ENCODE measurements at regions not wholly inside any gene's neighbourhood (a gene's known extent, or its start where the extent isn't known, plus 50 kb on each side); places are given as distances from the start of the nearest gene placed in this dataset.
"Not testable (repeated sequence)": the region's sequence is repeated elsewhere in the genome, so short reads cannot be mapped to it uniquely, and the experiment has no call there.

- no peak for DNase-seq
These were observed 130.7 kb upstream of the SGCG start for GRCh38 chr13:23050126-23050525.

GRCh38 chr13:23053711-23054110 lies 127.1 kb upstream of the SGCG start:
- DNase-seq = not testable (repeated sequence)

DNA sequence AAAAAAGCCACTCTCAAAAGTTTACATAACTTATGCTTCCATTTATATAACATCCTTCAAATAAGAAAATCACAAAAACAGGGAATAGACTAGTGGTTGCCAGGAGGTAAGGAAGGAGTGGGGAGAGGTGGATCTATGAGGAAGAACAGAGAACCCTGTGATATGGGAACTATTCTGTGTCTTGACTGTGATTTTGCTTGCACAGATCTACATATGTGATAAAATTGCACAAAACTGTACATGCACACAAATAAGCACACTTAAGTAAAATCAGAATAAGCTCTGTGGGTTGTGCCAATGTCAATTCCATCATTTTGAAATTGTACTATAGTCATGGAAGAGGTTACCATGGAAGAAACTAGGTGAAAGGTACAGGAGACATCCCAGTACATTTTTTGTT lies 121.6 kb upstream of the SGCG start:
- DNase-seq = no peak

GRCh38 chr13:23060959-23061358 lies 119.8 kb upstream of the SGCG start:
- DNase-seq = no peak

- DNase-seq = no peak
These were observed 113.7 kb upstream of the SGCG start for GRCh38 chr13:23067129-23067528.

DNA sequence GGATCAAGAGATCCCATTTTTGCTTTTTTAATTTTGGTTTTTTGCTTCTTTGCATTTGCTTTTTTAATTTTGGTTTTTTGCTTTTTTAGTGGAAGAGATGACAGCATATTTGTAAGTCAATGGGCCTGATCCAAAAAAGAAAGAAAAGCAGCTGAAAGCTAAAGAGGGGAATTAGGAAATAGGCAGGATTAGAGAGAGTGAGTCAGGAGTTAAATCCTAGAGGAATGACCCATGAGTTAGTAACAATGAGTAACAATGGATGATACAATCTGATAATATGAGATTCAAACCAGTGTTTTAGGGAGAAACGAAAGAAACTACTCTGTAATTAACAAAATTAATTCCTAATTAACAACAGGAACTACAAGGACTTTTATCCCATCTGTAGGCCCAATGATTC lies 111.2 kb upstream of the SGCG start:
- no peak for DNase-seq

- no peak for DNase-seq
These were observed 106.5 kb upstream of the SGCG start for GRCh38 chr13:23074075-23074828.

DNA sequence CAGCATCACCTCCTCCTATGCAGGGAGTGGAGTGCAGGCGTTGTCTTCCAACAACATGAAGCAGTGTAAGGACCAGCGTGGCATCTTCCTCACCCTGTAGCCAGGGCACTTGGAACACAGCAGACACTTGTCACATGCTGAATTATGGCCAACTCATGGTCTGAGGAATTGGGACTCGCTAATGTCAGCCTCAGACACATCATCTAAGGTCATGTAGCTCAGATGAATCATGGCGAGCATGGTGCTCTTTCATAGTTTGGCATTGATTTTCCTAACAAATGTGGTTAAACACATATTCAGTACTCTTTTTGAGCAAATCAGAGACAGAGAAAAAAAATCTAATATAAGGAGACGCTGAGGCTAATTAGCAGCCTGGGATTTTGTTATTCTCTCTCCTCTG lies 99.6 kb upstream of the SGCG start:
- no peak for DNase-seq

DNA sequence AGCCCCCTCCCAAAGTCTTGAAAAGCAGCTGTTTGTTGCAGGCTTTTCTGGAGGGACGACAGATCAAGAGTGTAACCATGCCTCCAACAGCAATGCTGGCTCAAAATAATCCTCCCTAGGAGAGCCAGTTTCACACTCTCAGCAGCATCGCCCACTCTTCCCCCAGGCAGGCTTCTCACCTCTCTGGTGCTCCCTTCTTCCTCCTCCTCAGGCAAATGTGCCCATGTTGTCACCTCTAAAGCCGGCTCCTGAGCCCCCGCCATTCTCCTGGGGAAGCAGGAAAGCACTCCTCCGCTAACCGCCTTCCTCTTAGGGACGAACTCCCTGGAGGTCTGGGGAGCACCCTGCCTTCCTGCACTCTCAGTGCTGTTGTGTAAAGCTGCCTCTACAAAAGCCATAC lies 98.9 kb upstream of the SGCG start:
- no peak for DNase-seq

GRCh38 chr13:23086968-23087623 lies 93.7 kb upstream of the SGCG start:
- no peak for DNase-seq

- DNase-seq = peak; percentile 6
These were observed 92.9 kb upstream of the SGCG start for GRCh38 chr13:23087880-23088279.

DNA sequence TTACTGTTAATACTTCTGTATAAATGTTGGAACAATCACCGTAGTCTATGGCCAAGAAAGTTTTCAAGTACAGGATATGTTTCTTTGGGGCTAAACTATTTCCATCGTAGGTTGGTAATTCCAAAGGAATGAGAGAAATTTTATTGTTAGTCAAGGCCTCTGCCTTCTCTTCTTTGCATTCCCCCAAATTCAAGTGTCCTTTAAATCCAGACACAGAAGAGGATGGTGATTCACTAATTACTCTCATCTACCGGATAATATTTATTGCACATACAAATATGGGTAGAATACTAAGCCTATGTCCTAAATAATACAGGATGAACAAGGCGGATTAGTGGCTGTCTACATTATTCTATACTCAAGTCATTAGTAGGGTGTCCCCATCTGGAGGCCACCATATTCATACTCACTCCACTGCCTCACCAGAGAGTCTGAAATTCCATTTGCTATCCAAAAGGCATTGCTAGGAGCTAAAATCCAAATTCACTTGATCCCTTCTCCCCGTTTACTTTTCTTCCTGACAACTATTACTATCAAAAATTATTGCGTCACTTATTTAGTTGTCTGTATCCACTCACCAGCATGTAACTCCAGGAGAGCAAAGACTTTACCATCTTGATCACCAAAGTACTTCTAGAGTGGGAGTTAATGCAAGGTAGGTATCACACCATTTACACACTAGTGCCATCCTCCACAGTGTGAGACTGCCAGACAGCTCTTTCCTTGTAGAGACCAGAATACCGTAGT lies 82.4 kb upstream of the SGCG start:
- DNase-seq = no peak

DNA sequence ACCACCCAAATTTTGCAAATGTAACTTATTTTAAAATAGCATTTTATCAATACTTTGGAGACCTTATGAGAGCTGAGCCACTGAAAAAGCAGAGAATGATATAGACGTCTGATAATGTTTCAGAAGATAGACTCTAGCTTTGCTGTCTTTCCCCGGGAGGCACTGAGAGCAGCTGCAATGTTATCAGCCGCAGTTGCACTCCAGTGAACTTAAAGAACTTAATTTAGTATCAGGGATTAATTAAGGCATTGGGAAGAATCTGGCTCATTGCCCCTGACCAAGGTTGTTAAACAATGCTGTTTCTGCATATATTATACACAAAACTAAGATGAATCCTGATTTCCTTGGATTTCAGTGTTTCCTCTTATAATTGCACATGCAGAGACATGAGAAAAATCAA lies 75.7 kb upstream of the SGCG start:
- no peak for DNase-seq

DNA sequence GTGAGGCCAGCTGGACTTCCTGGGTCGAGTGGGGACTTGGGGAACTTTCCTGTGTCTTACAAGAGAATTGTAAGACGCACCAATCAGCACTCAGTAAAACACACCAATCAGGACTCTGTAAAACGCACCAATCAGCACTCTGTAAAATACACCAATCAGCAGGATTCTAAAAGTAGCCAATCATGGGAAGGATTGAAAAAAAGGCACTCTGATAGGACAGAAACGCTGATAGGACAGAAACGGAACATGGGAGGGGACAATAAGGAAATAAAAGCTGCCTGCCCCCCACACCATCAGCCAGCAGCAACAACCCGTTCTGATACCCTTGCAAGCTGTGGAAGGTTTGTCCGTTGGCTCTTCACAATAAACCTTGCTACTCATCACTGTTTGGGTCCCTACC lies 73.1 kb upstream of the SGCG start:
- no peak for DNase-seq

- no peak for DNase-seq
These were observed 61.6 kb upstream of the SGCG start for GRCh38 chr13:23119131-23119530.

- DNase-seq = not testable (repeated sequence)
These were observed 53.2 kb upstream of the SGCG start for GRCh38 chr13:23127540-23127939.

GRCh38 chr13:23129331-23129730 lies 51.4 kb upstream of the SGCG start:
- DNase-seq = no peak
